IMR-90 (cell line): ENCODE measurements at regions not wholly inside any gene's neighbourhood (a gene's known extent, or its start where the extent isn't known, plus 50 kb on each side); places are given as distances from the start of the nearest gene placed in this dataset.

Experiments used
- ATAC-seq: fragments of 200-7000 bp; cut with Tn5 transposase; 2 replicates; pipeline ENCODE4 v1.9.1; 2020; ENCODE audit warnings: low read depth, mild to moderate bottlenecking, moderate library complexity
- BruUV-seq: library from RNA; stranded (reverse); fragments of 400-500 nt; replicated peaks from 2 replicates; lab custom pipeline; 2021; lab: Mats Ljungman, UMichigan
- CTCF ChIA-PET: fragments of 300-600 bp; formaldehyde crosslinking; extraction: SDS; loops from one replicate; lab custom pipeline; 2021; ENCODE audit warnings: antibody characterized with exemption; lab: Yijun Ruan, JAX
- POLR2A ChIA-PET: fragments of 300-600 bp; sonication (Branson Sonifier 250); formaldehyde crosslinking; loops from one replicate; lab custom pipeline; 2022; ENCODE audit warnings: antibody characterized with exemption; ENCODE audit not compliant: unreplicated experiment; lab: Charles Lee
- DNase-seq: peaks from one replicate; pipeline ENCODE4 v3.0.0; 2013
- H2AFZ ChIP-seq: replicated peaks from 2 replicates; pipeline ENCODE3; 2013; ENCODE audit warnings: low read length, mild to moderate bottlenecking; ENCODE audit not compliant: poor library complexity
- H2AK5ac ChIP-seq: 2 replicates; pipeline ENCODE4 v1.6.1; 2013; ENCODE audit warnings: low read depth, low read length, inconsistent platforms
- H2AK9ac ChIP-seq: replicated peaks from 2 replicates; pipeline ENCODE3; 2013; ENCODE audit warnings: mild to moderate bottlenecking, low read depth, low read length, moderate library complexity; ENCODE audit not compliant: poor library complexity
- H2BK120ac ChIP-seq: 2 replicates; pipeline ENCODE4 v1.6.1; 2013; ENCODE audit warnings: low read depth, low read length, inconsistent platforms
- H2BK15ac ChIP-seq: 3 replicates; pipeline ENCODE4 v1.6.1; 2013; ENCODE audit warnings: low read depth, low read length, inconsistent platforms
- H2BK20ac ChIP-seq: 2 replicates; pipeline ENCODE4 v1.6.1; 2013; ENCODE audit warnings: low read depth, mild to moderate bottlenecking, inconsistent platforms, low read length, moderate library complexity
- H2BK5ac ChIP-seq: 2 replicates; pipeline ENCODE4 v1.6.1; 2013; ENCODE audit warnings: mild to moderate bottlenecking, low read depth, low read length, inconsistent platforms; ENCODE audit not compliant: poor library complexity, severe bottlenecking
- H3K14ac ChIP-seq: replicated peaks from 2 replicates; pipeline ENCODE4 v1.6.1; 2013; ENCODE audit warnings: low read depth, low read length, inconsistent platforms
- H3K18ac ChIP-seq: 2 replicates; pipeline ENCODE4 v1.6.1; 2013; ENCODE audit warnings: low read depth, low read length, control low read depth
- H3K23ac ChIP-seq: 2 replicates; pipeline ENCODE4 v1.6.1; 2013; ENCODE audit warnings: low read depth, low read length, inconsistent platforms
- H3K27ac ChIP-seq: 2 replicates; pipeline ENCODE4 v1.5.1; 2013; ENCODE audit warnings: mild to moderate bottlenecking, control low read depth, low read length; ENCODE audit not compliant: insufficient read depth
- H3K27me3 ChIP-seq: 2 replicates; pipeline ENCODE4 v1.6.1; 2013; ENCODE audit warnings: low read length; ENCODE audit not compliant: control insufficient read depth, insufficient read depth
- H3K36me3 ChIP-seq: 2 replicates; pipeline ENCODE4 v1.6.1; 2013; ENCODE audit warnings: low read length, mixed read lengths; ENCODE audit not compliant: control insufficient read depth, insufficient read depth
- H3K4ac ChIP-seq: 2 replicates; pipeline ENCODE4 v1.6.1; 2013; ENCODE audit warnings: low read depth, low read length, inconsistent platforms
- H3K4me1 ChIP-seq: 2 replicates; pipeline ENCODE4 v1.6.1; 2013; ENCODE audit warnings: low read length, mixed read lengths; ENCODE audit not compliant: control insufficient read depth, insufficient read depth
- H3K4me2 ChIP-seq: 2 replicates; pipeline ENCODE4 v1.6.1; 2013; ENCODE audit warnings: low read depth, mild to moderate bottlenecking, control low read depth, low read length, moderate library complexity
- H3K4me3 ChIP-seq: 2 replicates; pipeline ENCODE4 v1.5.1; 2013; ENCODE audit warnings: low read depth, mild to moderate bottlenecking, control low read depth, low read length, moderate library complexity; ENCODE audit not compliant: insufficient read depth
- H3K56ac ChIP-seq: 2 replicates; pipeline ENCODE4 v1.6.1; 2013; ENCODE audit warnings: low read length, inconsistent platforms; ENCODE audit not compliant: insufficient read depth; ENCODE audit errors: extremely low read depth
- H3K79me1 ChIP-seq, 2 experiments: 2 replicates each; pipeline ENCODE4 v1.6.1; 2013; ENCODE audit warnings: low read length in 2 of 2, inconsistent platforms in 1 of 2, low read depth in 1 of 2
- H3K9ac ChIP-seq: 2 replicates; pipeline ENCODE4 v1.6.1; 2013; ENCODE audit warnings: low read depth, low read length, control low read depth
- H3K9me1 ChIP-seq: 2 replicates; pipeline ENCODE4 v1.6.1; 2013; ENCODE audit warnings: low read length, inconsistent platforms; ENCODE audit not compliant: insufficient read depth
- H3K9me3 ChIP-seq: 2 replicates; pipeline ENCODE4 v1.6.1; 2013; ENCODE audit warnings: low read length; ENCODE audit not compliant: control insufficient read depth, insufficient read depth
- H4K20me1 ChIP-seq: 2 replicates; pipeline ENCODE4 v1.6.1; 2013; ENCODE audit warnings: low read length, inconsistent platforms; ENCODE audit not compliant: insufficient read depth
- H4K5ac ChIP-seq: 2 replicates; pipeline ENCODE4 v1.6.1; 2013; ENCODE audit warnings: mild to moderate bottlenecking, low read depth, low read length, control low read depth
- H4K8ac ChIP-seq, 2 experiments: 2 replicates each; pipeline ENCODE4 v1.6.1; 2013; ENCODE audit warnings: low read depth in 2 of 2, low read length in 2 of 2, control low read depth in 1 of 2, inconsistent platforms in 1 of 2
- H4K91ac ChIP-seq: 2 replicates; pipeline ENCODE4 v1.6.1; 2013; ENCODE audit warnings: low read depth, low read length, inconsistent platforms; ENCODE audit not compliant: insufficient read depth
- BHLHE40 ChIP-seq: fragments of 150-350 bp; IDR thresholded peaks from 2 replicates; pipeline ENCODE4 v1.6.1; 2016; ENCODE audit warnings: mild to moderate bottlenecking, low read depth, low read length
- CEBPB ChIP-seq: IDR thresholded peaks from 2 replicates; pipeline ENCODE4 v1.6.1; 2012; ENCODE audit warnings: low read depth, low read length, improper control_type of control experiment
- CHD1 ChIP-seq: IDR thresholded peaks from 2 replicates; pipeline ENCODE4 v1.6.1; 2012; ENCODE audit warnings: low read depth, low read length, improper control_type of control experiment
- FOS ChIP-seq: fragments of 150-350 bp; IDR thresholded peaks from 2 replicates; pipeline ENCODE4 v1.6.1; 2016; ENCODE audit warnings: low read depth, low read length
- MAFK ChIP-seq: IDR thresholded peaks from 2 replicates; pipeline ENCODE4 v1.6.1; 2012; ENCODE audit warnings: low read depth, low read length, improper control_type of control experiment
- MAZ ChIP-seq: IDR thresholded peaks from 2 replicates; pipeline ENCODE4 v1.6.1; 2012; ENCODE audit warnings: low read depth, mild to moderate bottlenecking, low read length, improper control_type of control experiment, moderate library complexity, borderline replicate concordance
- MXI1 ChIP-seq: IDR thresholded peaks from 2 replicates; pipeline ENCODE4 v1.6.1; 2012; ENCODE audit warnings: low read depth, mild to moderate bottlenecking, low read length, moderate library complexity, borderline replicate concordance
- NFE2L2 ChIP-seq: fragments of 150-350 bp; IDR thresholded peaks from 2 replicates; pipeline ENCODE4 v1.6.1; 2016; ENCODE audit warnings: low read depth, mild to moderate bottlenecking, low read length
- POLR2A ChIP-seq: IDR thresholded peaks from 2 replicates; pipeline ENCODE4 v1.6.1; 2012; ENCODE audit warnings: mild to moderate bottlenecking, low read depth, low read length
- RAD21 ChIP-seq: IDR thresholded peaks from 2 replicates; pipeline ENCODE4 v1.6.1; 2012; ENCODE audit warnings: low read length, improper control_type of control experiment
- RCOR1 ChIP-seq: IDR thresholded peaks from 2 replicates; pipeline ENCODE4 v1.6.1; 2012; ENCODE audit warnings: mild to moderate bottlenecking, low read length, improper control_type of control experiment; ENCODE audit not compliant: insufficient replicate concordance
- RFX5 ChIP-seq: IDR thresholded peaks from 2 replicates; pipeline ENCODE4 v1.8.0; 2012; ENCODE audit warnings: low read depth, mild to moderate bottlenecking, low read length, moderate library complexity
- SMC3 ChIP-seq: fragments of 150-350 bp; IDR thresholded peaks from 2 replicates; pipeline ENCODE4 v1.6.1; 2016; ENCODE audit warnings: low read depth, mild to moderate bottlenecking, antibody characterized with exemption, low read length, moderate library complexity
- USF2 ChIP-seq: fragments of 150-350 bp; IDR thresholded peaks from 2 replicates; pipeline ENCODE4 v1.6.1; 2017; ENCODE audit warnings: mild to moderate bottlenecking, antibody characterized with exemption, low read length, low read depth
- WGBS, 2 experiments: methylation state at CpG; one replicate each; pipeline versions ENCODE4 v1.1.5 to v1.1.7; 2013; ENCODE audit warnings: missing lambda C conversion rate in 2 of 2; ENCODE audit not compliant: insufficient read length in 1 of 2; ENCODE audit errors: extremely low coverage in 2 of 2; 5-methylcytosine and 5-hydroxymethylcytosine counted together
- dilution Hi-C: fragments of 300-500 bp; cut with HindIII; formaldehyde crosslinking; loops from one replicate; pipeline ENCODE4 v1.14.3; 2018; ENCODE audit warnings: low sequenced_read_pairs; ENCODE audit not compliant: unreplicated experiment
- in situ Hi-C: fragments of 300-500 bp; cut with MboI; formaldehyde crosslinking; loops from 3 replicates; pipeline ENCODE4 v1.14.3; 2019; ENCODE audit warnings: low sequenced_read_pairs, inconsistent platforms, mixed read lengths
- intact Hi-C: fragments of 100-400 bp; cut with micrococcal nuclease; formaldehyde crosslinking; loops from 2 replicates; pipeline ENCODE4 v1.10.0; 2022
- TF ChIP-seq, protein P1 (sequence below): fragments of 150-350 bp; IDR thresholded peaks from 2 replicates; pipeline ENCODE4 v1.6.1; 2016; ENCODE audit warnings: low read depth, mild to moderate bottlenecking, low read length, moderate library complexity, borderline replicate concordance
- TF ChIP-seq, protein P2 (sequence below): conservative IDR thresholded peaks from 2 replicates; pipeline ENCODE4 v1.5.1; 2012; ENCODE audit warnings: mild to moderate bottlenecking, low read depth, low read length, improper control_type of control experiment

DNA sequence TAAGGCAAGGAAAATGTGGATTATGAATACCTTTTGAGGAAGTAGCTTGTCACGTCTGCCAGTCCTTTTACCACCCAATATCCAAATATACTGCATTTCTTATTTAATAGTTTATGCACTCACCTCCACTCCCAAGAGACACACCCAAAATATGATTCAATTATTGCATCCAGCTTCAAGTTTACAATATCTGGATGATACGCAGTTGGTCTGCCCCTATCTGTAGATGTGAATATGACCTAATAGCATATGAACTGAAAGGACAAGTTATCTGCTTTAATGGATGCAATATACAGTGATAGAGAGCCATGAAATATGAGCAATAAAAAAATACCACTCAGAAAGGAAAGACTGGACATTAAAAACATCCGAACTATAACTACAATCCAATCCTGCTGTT, 159.4 kb upstream of the MAGI2 start:
- WGBS, 2 experiments: no CpG with 5 or more reads among the region's 3 CpGs
- Histone ChIP-seq H3K27ac (no peak overlapping the region), H4K8ac (no peak overlapping the region), H3K4me2 (no peak overlapping the region), H3K4ac (no peak overlapping the region), H3K79me1 (no peaks in the 10 kb centered on the region), H3K23ac (no peak overlapping the region), H2AFZ (no peak overlapping the region), H3K14ac (no peak overlapping the region), H3K27me3 (no peaks in the 10 kb centered on the region), H3K9me1 (no peaks in the 10 kb centered on the region), H4K91ac (no peak overlapping the region), H2BK5ac (no peak overlapping the region), H2BK120ac (no peak overlapping the region), H3K4me1 (no peaks in the 10 kb centered on the region), H3K36me3 (no peaks in the 10 kb centered on the region), H2AK9ac (no peak overlapping the region), H3K18ac (no peak overlapping the region), H4K20me1 (no peaks in the 10 kb centered on the region), H3K4me3 (no peak overlapping the region), H2AK5ac (no peak overlapping the region), H3K9ac (no peak overlapping the region), H3K56ac (no peak overlapping the region), H2BK20ac (no peak overlapping the region), H3K9me3 (no peaks in the 10 kb centered on the region), H4K5ac (no peak overlapping the region), H2BK15ac (no peak overlapping the region)
- in situ Hi-C loops (no loop called here), intact Hi-C loops (no loop called here), dilution Hi-C loops (no loop called here)
- BruUV-seq: no TSS peak
- DNase-seq (no peak), ATAC-seq (no peak)
- TF ChIP-seq, protein P1, sequence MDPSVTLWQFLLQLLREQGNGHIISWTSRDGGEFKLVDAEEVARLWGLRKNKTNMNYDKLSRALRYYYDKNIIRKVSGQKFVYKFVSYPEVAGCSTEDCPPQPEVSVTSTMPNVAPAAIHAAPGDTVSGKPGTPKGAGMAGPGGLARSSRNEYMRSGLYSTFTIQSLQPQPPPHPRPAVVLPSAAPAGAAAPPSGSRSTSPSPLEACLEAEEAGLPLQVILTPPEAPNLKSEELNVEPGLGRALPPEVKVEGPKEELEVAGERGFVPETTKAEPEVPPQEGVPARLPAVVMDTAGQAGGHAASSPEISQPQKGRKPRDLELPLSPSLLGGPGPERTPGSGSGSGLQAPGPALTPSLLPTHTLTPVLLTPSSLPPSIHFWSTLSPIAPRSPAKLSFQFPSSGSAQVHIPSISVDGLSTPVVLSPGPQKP: no peak
- no peak for TF ChIP-seq RFX5
- no peak for TF ChIP-seq MAZ
- TF ChIP-seq MAFK: no peak
- no peak for TF ChIP-seq USF2
- TF ChIP-seq CHD1: no peak
- TF ChIP-seq NFE2L2: no peak
- no peak for TF ChIP-seq SMC3
- TF ChIP-seq MXI1: no peak
- TF ChIP-seq FOS: no peak
- no peak for TF ChIP-seq BHLHE40
- no peak for TF ChIP-seq POLR2A
- TF ChIP-seq CEBPB: no peak
- TF ChIP-seq, protein P2, sequence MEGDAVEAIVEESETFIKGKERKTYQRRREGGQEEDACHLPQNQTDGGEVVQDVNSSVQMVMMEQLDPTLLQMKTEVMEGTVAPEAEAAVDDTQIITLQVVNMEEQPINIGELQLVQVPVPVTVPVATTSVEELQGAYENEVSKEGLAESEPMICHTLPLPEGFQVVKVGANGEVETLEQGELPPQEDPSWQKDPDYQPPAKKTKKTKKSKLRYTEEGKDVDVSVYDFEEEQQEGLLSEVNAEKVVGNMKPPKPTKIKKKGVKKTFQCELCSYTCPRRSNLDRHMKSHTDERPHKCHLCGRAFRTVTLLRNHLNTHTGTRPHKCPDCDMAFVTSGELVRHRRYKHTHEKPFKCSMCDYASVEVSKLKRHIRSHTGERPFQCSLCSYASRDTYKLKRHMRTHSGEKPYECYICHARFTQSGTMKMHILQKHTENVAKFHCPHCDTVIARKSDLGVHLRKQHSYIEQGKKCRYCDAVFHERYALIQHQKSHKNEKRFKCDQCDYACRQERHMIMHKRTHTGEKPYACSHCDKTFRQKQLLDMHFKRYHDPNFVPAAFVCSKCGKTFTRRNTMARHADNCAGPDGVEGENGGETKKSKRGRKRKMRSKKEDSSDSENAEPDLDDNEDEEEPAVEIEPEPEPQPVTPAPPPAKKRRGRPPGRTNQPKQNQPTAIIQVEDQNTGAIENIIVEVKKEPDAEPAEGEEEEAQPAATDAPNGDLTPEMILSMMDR: no peak
- TF ChIP-seq RAD21: no peak
- no peak for TF ChIP-seq RCOR1
- CTCF ChIA-PET: no interaction called here
- POLR2A ChIA-PET: no interaction called here
